ENCODE measurements at regions not wholly inside any gene's neighbourhood (a gene's known extent, or its start where the extent isn't known, plus 50 kb on each side); places are given as distances from the start of the nearest gene placed in this dataset.
"Not testable (repeated sequence)": the region's sequence is repeated elsewhere in the genome, so short reads cannot be mapped to it uniquely, and the experiment has no call there.

DNA sequence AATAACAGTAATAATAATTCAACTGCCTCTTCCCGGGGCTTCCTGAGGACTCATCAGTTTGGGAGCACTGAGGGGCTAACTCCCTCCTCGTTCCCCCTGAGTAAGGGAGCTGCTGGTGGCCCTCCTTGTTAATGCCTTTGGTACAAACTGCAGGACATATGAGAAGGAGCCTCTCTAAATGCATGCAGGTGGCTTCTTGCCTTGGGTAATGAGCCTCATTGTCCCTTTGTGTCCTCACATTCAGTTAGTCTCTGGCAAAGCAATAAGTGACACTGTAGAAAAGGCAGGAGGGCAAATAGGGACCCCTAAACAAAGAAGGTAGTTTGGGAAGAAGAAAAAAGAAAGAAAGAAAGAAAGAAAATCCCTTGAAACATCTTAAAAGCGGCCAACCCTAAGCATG lies 95.4 kb upstream of the ERCC6L2 start:
- Histone ChIP-seq H3K4me2 (ENCODE audit: low read depth, low read length, poor library complexity, severe bottlenecking) (no peak overlapping the region), H3K27me3 (ENCODE audit: low read length) (no peaks in the 10 kb centered on the region), H3K79me2 (ENCODE audit: insufficient read depth, low read length) (no peaks in the 10 kb centered on the region), H3K4me3 (ENCODE audit: insufficient read depth, low read length, poor library complexity, severe bottlenecking) (no peak overlapping the region), H4K20me1 (ENCODE audit: low read depth, low read length) (no peaks in the 10 kb centered on the region), H3K27ac (ENCODE audit: low read depth, low read length) (no peak overlapping the region), H3K9me2 (replicated peaks; ENCODE audit: insufficient read depth, low read length) (no peaks in the 10 kb centered on the region), H2AFZ (ENCODE audit: low read depth, low read length, severe bottlenecking) (no peak overlapping the region), H3K36me3 (ENCODE audit: low read length) (no peaks in the 10 kb centered on the region), H3K9me3 (ENCODE audit: insufficient read depth, low read length) (no peaks in the 10 kb centered on the region), H3K9ac (ENCODE audit: low read length) (no peak overlapping the region), H3F3A (ENCODE audit: insufficient read depth) (no peaks in the 10 kb centered on the region)
- TF ChIP-seq, protein P1, sequence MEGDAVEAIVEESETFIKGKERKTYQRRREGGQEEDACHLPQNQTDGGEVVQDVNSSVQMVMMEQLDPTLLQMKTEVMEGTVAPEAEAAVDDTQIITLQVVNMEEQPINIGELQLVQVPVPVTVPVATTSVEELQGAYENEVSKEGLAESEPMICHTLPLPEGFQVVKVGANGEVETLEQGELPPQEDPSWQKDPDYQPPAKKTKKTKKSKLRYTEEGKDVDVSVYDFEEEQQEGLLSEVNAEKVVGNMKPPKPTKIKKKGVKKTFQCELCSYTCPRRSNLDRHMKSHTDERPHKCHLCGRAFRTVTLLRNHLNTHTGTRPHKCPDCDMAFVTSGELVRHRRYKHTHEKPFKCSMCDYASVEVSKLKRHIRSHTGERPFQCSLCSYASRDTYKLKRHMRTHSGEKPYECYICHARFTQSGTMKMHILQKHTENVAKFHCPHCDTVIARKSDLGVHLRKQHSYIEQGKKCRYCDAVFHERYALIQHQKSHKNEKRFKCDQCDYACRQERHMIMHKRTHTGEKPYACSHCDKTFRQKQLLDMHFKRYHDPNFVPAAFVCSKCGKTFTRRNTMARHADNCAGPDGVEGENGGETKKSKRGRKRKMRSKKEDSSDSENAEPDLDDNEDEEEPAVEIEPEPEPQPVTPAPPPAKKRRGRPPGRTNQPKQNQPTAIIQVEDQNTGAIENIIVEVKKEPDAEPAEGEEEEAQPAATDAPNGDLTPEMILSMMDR (IDR thresholded peaks at IDR 0.05; ENCODE audit: insufficient read depth, low read length, poor library complexity, severe bottlenecking) = no peak
- no peak for TF ChIP-seq EZH2phosphoT487 (conservative IDR thresholded peaks at IDR 0.05; ENCODE audit: low read length)

DNA sequence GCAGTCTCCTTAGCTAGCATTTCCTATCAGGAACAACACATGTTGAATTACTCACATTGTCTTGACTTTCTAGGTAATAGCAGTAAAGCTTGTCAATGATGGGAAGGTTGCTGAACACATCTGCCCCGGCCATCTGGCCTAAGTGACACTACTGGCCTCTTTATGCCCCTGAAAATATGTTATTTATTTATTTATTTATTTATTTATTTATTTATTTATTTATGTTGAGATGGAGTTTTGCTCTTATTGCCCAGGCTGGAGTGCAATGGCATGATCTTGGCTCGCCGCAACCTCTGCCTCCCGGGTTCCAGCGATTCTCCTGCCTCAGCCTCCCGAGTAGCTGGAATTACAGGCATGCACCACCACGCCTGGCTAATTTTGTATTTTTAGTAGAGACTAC lies 95.9 kb upstream of the ERCC6L2 start:
- not testable (repeated sequence) for H3K9me2 ChIP-seq (replicated peaks; ENCODE audit: insufficient read depth, low read length); H3K36me3 ChIP-seq (ENCODE audit: low read length); H3K4me3 ChIP-seq (ENCODE audit: insufficient read depth, low read length, poor library complexity, severe bottlenecking); H4K20me1 ChIP-seq (ENCODE audit: low read depth, low read length); H3K27me3 ChIP-seq (ENCODE audit: low read length); H2AFZ ChIP-seq (ENCODE audit: low read depth, low read length, severe bottlenecking); H3K27ac ChIP-seq (ENCODE audit: low read depth, low read length); H3K9ac ChIP-seq (ENCODE audit: low read length); H3K79me2 ChIP-seq (ENCODE audit: insufficient read depth, low read length); H3F3A ChIP-seq (ENCODE audit: insufficient read depth); H3K9me3 ChIP-seq (ENCODE audit: insufficient read depth, low read length); H3K4me2 ChIP-seq (ENCODE audit: low read depth, low read length, poor library complexity, severe bottlenecking)

DNA sequence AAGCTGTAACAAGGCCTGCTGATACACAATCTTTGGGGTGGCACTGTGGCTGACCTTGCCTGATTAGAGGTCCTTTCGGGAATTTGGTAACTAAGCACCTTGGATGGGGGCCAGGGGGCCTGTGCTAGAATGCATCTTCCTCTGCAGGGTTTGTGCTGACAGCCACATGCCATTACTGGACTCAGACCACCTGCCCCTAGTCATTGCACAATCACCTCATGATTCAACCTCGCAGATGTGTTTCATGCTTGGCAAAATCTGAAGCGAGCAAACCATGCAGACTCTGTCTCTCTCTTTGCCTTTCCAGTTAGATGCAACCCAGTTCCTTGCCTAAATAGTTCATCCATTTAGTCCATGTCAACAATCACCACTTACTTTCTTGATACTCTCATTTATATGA lies 96.5 kb upstream of the ERCC6L2 start:
- H3K4me2 ChIP-seq (ENCODE audit: low read depth, low read length, poor library complexity, severe bottlenecking) = no peak overlapping the region

DNA sequence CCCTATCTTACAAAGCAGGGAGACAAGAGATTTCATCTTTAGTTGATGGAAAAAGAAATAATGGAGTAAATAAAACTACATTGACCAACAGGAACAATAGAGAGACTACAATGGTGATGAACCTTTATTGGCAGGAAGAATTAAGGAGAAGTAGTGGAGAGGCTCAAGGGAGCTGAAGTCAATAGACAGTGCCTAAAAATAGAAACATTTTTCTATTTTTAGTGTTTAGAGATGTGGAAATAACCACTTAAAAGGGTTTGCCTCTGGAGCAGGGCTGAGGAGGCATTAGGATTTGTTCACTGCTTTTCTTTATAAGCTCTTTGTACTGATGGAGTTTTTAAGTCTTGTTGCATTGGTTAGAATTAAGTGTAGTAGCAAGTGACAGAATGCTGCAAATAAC lies 98.4 kb upstream of the ERCC6L2 start:
- no peaks in the 10 kb centered on the region for H3K9me2 ChIP-seq (replicated peaks; ENCODE audit: insufficient read depth, low read length)
- no peaks in the 10 kb centered on the region for H3K27me3 ChIP-seq (ENCODE audit: low read length)
- H3K36me3 ChIP-seq (ENCODE audit: low read length) = no peaks in the 10 kb centered on the region
- H2AFZ ChIP-seq (ENCODE audit: low read depth, low read length, severe bottlenecking) = no peak overlapping the region
- no peaks in the 10 kb centered on the region for H3K79me2 ChIP-seq (ENCODE audit: insufficient read depth, low read length)
- no peak overlapping the region for H3K27ac ChIP-seq (ENCODE audit: low read depth, low read length)
- no peaks in the 10 kb centered on the region for H4K20me1 ChIP-seq (ENCODE audit: low read depth, low read length)
- TF ChIP-seq, protein P1 (IDR thresholded peaks at IDR 0.05; ENCODE audit: insufficient read depth, low read length, poor library complexity, severe bottlenecking) = no peak
- TF ChIP-seq EZH2phosphoT487 (conservative IDR thresholded peaks at IDR 0.05; ENCODE audit: low read length) = no peak
- no peak overlapping the region for H3K9ac ChIP-seq (ENCODE audit: low read length)
- H3K4me3 ChIP-seq (ENCODE audit: insufficient read depth, low read length, poor library complexity, severe bottlenecking) = no peak overlapping the region
- H3F3A ChIP-seq (ENCODE audit: insufficient read depth) = no peaks in the 10 kb centered on the region
- no peak overlapping the region for H3K4me2 ChIP-seq (ENCODE audit: low read depth, low read length, poor library complexity, severe bottlenecking)
- H3K9me3 ChIP-seq (ENCODE audit: insufficient read depth, low read length) = no peaks in the 10 kb centered on the region

More for the DNA sequence above, 96.5 kb upstream of the ERCC6L2 start:
- no peaks in the 10 kb centered on the region for H3K9me3 ChIP-seq (ENCODE audit: insufficient read depth, low read length)
- H4K20me1 ChIP-seq (ENCODE audit: low read depth, low read length) = no peaks in the 10 kb centered on the region
- no peak overlapping the region for H3K4me3 ChIP-seq (ENCODE audit: insufficient read depth, low read length, poor library complexity, severe bottlenecking)
- H3K9me2 ChIP-seq (replicated peaks; ENCODE audit: insufficient read depth, low read length) = no peaks in the 10 kb centered on the region
- no peaks in the 10 kb centered on the region for H3K27me3 ChIP-seq (ENCODE audit: low read length)
- no peaks in the 10 kb centered on the region for H3F3A ChIP-seq (ENCODE audit: insufficient read depth)
- TF ChIP-seq, protein P1 (IDR thresholded peaks at IDR 0.05; ENCODE audit: insufficient read depth, low read length, poor library complexity, severe bottlenecking) = no peak
- no peak for TF ChIP-seq EZH2phosphoT487 (conservative IDR thresholded peaks at IDR 0.05; ENCODE audit: low read length)
- H3K27ac ChIP-seq (ENCODE audit: low read depth, low read length) = no peak overlapping the region
- no peak overlapping the region for H2AFZ ChIP-seq (ENCODE audit: low read depth, low read length, severe bottlenecking)
- H3K9ac ChIP-seq (ENCODE audit: low read length) = no peak overlapping the region
- no peaks in the 10 kb centered on the region for H3K79me2 ChIP-seq (ENCODE audit: insufficient read depth, low read length)
- H3K36me3 ChIP-seq (ENCODE audit: low read length) = no peaks in the 10 kb centered on the region

All from SU-DHL-6 (cell line).